HG02759 (cell line): ENCODE measurements at regions not wholly inside any gene's neighbourhood (a gene's known extent, or its start where the extent isn't known, plus 50 kb on each side); places are given as distances from the start of the nearest gene placed in this dataset.
"Not testable (repeated sequence)": the region's sequence is repeated elsewhere in the genome, so short reads cannot be mapped to it uniquely, and the experiment has no call there.

ENCODE experiments used
- ATAC-seq: cut with Tn5 transposase; IDR thresholded peaks from one replicate; pipeline ENCODE4 v1.9.1; 2021; ENCODE audit warnings: mild to moderate bottlenecking, moderate library complexity; ENCODE audit not compliant: unreplicated experiment

DNA sequence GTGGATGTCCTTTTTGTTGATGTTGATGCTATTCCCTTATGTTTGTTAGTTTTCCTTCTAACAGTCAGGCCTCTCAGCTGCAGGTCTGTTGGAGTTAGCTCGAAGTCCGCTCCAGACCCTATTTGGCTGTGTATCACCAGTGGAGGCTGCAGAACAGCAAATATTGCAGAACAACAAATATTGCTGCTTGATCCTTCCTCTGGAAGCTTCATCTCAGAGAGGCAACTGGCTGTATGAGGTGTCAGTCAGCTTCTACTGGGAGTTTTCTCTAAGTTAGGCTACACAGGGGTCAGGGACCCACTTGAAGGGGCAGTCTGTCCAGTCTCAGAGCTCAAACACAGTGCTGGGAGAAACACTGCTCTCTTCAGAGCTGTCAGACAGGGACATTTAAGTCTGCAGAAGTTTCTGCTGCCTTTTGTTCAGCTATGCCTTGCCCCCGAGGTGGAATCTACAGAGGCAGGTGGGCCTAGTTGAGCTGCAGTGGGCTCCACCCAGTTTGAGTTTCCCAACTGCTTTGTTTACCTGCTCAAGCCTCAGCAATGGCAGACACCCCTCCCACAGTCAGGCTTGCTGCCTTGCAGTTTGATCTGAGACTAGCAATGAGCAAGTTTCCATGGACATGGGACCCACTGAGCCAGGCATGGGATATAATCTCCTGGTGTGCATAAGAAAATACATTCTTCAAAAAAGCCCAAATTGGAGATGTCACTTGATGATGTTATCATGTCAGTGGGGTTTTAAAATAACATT, 99.5 kb downstream of the KDM5D start:
- ATAC-seq, result no peak

DNA sequence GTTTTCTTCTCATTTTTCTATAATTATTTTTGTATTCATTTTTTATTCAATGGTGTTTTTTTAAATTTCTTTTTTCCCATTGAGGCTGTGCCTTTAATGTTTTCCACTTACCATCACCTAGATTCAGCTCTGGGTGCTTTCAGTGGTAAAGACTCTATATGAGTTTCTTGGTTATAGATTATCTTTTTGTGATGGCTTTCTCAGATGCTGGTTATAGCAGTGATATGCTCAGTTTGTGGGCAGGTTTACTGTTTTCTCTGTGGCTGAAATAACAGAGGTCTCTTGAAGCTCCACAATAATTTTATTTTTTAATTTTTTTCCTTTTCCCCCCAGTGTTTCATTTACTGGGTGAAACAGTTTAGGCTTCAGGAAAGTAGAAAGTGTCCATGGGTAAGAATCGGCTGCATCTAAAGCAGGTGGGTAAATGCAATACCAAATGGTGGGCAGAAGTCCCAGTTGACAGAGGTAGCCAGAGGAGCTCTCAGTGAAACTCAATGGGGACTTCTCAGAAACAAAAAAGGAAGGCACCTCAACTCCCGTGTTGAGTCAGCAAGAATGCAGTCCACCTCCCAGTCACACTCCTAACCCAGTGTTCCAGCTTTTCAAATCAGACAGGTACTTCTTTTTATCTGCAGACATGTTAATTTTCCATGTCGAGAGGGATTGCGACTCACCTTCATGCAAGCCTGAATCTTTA, 106.7 kb downstream of the KDM5D start:
- ATAC-seq, result peak; percentile 62

DNA sequence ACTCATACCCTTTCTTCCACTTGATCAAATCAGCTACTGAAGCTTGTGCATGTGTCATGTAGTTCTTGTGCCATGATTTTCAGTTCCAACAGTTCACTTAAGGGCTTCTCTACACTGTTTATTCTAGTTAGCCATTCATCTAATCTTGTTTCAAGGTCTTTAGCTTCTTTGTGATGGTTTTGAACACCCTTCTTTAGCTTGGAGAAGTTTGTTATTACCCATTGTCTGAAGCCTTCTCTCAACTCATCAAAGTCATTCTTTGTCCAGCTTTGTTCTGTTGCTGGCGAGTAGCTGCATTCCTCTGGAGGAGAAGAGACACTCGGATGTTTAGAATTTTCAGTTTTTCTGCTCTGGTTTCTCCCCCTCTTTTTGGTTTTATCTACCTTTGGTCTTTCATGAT, 115.6 kb downstream of the KDM5D start:
- no peak for ATAC-seq

DNA sequence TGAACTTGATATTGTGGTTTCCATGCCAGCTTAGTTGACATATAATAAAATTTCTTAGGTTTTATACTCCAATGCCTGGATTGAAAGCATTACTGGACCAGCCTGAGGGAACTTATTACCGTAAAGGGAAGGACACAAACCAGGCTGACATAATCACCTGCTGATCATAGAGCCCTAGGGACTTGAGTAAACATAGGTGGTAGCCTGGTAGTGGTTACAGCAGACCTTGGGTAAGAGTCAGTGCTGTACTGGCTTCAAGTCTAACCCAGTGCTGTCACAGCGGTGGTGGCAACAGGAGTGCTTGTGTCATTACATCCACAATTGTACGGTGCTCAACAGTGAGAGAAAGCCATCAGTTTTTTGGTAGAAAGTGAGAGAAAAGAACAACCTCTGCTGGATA, 122.1 kb downstream of the KDM5D start:
- no peak for ATAC-seq

DNA sequence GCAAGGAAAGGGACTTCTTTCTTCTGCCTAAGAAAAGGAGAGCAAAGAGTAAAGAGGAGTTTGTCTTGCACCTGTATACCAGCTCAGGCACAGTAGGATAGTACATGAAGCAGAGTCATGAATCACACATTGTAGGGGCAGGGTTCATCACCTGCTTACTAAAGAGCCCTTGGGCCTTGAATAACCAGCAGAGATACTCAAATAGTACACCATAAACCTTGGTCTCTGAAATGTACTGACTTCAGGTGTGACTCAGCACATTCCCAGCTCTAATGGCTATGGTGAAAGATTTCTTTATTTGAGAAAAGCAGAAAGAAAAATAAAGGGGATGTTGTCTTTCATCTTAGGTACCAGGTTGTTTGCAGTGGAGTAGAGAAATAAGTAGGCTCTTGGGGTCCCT, 122.8 kb downstream of the KDM5D start:
- ATAC-seq, result no peak

DNA sequence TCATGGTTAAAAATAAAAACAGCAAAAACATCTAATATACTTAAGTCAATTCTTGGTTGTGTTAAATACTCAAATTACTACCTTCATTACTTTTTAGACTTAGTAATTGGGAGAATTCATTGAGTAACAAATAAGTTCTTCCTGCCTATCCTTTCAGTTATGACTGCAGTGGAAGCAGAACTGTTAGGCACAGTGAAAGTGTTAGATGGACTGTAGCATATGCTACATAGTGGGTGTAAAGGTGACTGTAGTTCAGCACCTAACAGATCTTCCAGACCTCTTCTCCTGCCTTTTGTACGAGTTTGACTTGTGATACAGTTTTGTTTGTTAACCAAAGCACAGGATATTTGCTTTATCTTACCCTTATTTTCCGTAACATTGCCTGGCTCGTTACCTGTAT, 143.4 kb downstream of the KDM5D start:
- ATAC-seq, result no peak

DNA sequence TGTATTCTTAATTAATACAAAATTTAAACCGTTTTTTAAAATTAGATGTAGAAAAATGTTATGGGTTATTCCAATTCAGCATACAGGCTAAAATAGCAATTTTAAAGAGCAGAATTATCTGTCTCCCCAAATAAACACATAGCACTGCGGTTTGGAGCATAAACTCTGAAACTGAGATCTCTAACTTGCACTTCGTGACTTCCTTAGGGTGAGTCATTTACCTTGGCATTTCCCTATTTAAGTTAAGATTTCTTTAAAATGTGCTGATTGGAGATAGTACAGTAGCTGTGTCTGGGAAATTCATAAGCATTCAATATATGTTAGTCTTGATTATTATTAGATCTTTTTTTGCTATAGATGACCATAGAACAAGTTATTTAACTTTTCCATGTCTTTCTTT, 143.8 kb downstream of the KDM5D start:
- ATAC-seq, result no peak

DNA sequence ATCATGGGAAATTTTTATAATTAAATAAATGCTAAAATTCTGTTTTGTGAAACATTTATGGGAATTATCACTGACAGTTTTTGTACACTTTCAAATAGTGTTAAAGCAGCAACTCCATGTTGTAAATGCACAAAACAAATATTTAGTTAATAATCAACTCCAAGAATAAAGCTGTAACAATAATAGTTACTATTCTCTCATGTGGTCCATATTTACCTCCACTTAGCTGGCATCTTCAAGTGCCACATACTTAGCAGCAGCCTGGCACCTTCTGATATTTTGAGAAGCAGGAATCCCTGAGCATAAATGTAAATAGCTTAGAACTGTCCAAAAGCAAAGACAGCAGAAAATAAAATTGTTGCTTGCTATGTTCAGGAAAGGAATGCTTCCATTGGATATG, 154.3 kb downstream of the KDM5D start:
- no peak for ATAC-seq

DNA sequence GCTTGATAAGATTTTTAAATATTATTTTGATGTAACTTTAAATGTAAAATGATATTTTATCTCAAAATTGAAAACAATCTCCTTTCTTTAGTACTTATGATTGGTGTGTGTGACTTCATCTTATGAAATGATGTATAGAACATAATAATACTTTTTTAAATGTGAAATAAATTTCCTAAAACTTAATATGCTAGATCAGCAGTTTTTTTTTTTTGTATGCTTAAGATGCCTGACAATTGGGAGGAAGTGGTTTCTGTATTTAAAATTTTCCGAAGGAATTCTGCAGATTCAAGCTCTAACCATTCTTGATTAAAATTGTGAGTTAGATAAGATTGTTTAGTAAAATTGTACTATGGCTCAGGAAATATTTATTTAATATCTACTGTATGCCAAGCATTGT, 154.9 kb downstream of the KDM5D start:
- no peak for ATAC-seq

DNA sequence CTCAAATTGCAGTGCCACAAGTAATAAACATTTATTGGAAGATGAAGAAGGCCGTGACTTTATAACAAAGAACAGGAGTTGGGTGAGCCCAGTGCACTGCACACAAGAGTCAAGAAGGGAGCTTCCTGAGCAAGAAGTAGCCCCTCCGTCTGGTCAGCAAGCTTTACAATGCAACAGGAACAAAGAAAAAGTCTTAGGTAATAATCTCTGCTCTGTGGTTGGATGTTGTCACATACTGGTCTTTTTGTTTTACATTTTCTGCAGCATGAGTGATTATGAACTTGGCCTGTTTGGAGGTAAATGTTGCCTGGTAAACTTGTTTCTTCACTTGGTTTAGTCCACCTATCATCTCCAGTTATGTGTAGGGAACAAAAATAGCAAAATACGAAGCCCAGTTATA, 157.2 kb downstream of the KDM5D start:
- ATAC-seq, result no peak

DNA sequence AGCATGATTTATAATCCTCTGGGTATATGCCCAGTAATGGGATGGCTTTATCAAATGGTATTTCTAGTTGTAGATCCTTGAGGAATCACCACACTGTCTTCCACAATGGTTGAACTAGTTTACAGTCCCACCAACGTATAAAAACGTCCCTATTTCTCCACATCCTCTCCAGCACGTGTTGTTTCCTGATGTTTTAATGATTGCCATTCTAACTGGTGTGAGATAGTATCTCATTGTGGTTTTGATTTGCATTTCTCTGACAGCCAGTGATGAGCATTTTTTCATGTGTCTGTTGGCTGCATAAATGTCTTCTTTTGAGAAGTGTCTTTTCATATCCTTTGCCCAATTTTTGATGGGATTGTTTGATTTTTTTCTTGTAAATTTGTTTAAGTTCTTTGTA, 163.5 kb downstream of the KDM5D start:
- not testable (repeated sequence) for ATAC-seq

DNA sequence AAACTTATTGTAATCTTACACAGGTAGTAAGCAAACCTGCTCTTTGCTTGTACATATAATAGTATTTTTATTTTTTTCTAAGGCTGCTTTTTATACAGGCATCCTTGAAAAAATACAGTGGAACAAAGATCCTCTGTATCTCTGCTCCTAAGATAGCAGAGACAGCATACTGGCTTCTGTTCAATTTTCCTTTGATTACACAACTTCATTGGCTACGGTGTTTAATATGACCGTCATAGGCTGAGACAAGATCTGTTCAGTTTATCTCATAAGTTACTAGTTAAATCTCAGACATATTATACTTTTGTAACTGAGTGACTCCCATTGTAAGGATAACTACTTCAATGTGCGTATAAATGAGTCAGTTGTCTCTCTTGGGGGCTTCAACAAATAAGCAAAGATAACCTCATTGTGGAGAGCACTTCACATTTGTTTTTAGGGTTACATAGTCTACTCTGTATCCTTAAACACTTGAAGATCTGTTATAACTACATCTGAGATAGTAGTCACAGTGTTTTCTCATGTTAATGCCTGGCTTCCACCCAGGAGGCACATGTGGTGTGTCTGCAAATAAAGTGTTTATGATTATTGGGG, 166.1 kb downstream of the KDM5D start:
- ATAC-seq, result no peak

DNA sequence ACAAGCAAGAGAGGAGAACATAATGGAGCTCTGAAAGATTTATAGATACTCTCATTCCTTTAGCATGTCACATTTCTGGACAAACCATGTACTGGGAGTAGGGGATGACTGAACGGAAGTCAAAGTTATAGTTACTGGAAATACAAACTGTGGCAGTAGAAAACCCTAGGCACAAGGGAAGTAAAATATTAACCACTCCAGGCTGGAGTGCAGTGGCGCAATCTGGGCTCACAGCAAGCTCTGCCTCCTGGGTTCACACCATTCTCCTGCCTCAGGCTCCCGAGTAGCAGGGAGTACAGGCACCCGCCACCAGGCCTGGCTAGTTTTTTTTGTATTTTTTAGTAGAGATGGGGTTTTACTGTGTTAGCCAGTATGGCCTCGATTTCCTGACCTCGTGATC, 167.3 kb downstream of the KDM5D start:
- no peak for ATAC-seq

DNA sequence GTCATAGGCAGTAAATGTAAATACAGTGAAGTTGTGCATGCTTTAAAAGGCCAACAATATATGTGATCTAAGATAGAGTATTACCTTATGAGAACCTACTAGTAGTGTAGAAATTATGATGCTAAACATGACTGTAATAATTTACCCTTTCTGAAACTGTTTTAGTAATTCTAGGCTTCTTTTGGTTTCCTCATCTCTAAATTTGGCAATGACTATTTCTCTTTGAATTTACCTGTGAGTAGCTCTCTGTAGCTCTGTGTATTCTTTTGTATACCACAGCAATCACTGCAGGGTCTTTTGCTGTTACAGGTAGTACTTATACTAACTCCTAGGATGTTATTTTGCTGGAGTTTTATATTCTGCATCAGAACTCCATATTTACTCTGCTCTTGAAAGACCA, 169.6 kb downstream of the KDM5D start:
- ATAC-seq, result peak; percentile 38

DNA sequence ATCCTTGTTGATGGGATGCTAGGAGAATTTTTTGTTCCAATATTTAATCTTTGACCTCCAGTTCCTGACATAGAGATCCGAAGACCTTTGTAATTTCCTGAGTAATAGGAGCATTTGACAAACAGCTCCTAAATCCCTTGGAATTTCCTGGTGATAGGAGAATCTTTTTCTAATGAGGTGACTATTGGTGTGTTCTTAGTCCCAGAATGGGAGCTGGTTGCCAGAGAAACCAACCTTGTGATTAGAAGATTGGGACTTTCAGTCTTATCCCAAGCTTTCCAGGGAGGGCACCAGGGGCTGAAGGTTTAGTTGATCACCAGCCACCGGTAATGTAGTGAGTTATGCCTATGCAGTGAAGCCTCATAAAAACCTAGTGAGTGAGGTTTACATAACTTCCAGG, 170.9 kb downstream of the KDM5D start:
- no peak for ATAC-seq

DNA sequence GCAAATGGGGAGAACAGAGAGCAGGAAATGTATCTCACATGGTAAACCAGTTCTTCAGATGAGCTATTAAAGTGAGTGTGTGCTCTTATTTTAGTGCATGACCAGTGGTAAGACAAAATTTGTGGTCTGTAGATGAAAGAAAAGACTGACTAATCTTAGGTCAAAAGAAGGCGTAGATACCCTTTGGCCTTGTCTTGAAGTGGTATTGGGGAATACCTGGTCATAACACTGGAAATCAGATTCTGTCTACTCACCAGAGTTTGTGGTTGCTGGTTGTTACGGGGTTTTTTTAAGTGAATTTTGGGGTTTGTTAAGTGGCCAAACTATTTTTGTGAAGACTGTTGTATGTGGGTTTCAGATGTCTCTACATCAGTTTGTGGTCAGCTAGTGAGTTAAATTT, 173.5 kb downstream of the KDM5D start:
- ATAC-seq, result peak; percentile 42

DNA sequence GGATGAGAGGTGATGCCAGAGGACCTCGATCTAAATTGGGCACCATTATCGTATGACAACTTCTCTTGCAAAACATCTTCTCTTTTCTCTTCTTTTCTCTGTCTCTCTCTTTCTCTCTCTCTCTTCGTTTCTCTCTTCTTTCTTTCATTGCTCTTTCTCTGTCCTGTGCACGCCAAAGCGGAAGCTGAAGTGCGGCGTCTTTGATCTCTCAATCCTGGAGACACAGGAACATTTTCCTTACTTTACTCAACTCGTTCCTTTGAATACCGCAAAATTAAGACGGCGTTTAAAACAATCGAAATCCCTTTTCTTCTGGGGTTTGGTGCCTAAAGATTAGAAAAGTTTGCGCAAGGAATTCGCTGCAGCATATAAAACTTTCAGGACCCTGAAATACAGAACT, 176.6 kb downstream of the KDM5D start:
- ATAC-seq, result peak; percentile 1

DNA sequence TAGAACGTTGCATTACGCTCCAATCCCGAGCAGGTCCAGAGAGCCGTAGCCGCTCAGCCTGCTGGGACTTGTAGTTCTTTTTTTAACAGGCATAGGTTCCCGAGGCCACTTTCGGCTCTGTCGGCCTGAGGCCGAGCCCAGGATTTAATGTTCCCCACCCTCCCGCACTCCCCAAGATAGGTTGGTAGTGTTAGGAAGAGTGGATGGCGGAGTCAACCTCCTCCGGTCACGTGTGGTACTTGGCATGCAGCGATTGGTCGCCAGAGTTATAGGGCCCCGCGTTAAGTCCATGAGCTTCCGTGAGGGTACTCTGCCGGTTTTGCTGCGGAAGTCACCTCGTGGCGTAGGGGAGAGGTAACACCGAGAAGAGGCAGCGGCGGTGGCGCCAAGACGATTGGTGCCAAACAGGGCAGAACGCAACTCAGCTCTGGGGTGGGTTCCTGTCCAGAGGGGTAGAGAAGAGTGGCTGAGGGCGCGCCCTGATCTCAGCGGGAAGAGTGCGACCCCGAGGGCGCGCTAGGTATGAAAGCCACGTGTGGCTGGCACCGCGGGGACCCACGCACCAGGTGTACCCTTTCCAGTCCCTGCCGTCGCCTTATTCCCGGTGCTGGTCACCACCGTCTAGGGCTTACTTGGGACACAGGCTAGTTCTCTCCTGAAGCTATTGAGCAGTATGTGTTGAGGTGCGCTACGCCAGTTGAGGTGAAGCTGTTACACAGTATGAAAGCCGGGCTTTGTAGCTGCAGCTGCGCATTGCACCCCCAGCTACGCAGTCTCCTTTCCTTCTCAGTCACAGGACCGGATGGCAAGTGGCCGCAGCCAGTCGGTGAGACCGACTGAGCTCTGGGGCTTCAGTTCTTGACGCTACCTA, 177.2 kb downstream of the KDM5D start:
- peak; percentile 73 for ATAC-seq

DNA sequence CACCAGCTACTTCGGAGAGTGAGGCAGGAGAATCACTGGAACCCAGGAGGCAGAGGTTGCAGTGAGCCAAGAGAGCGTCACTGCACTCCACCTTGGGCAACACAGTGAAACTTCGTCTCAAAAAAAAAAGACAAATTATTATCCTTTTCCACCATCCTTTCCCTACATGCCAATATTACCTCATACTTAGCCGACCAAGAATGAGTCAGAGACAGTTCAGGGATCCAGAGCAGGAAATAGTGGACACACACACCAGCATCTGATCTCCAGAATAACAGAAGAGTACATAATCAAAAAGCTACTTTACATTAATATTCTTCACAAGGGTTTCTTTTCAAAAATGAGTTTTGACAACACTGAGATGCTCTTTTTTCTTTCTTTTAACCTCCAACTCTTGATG, 185.4 kb downstream of the KDM5D start:
- no peak for ATAC-seq

DNA sequence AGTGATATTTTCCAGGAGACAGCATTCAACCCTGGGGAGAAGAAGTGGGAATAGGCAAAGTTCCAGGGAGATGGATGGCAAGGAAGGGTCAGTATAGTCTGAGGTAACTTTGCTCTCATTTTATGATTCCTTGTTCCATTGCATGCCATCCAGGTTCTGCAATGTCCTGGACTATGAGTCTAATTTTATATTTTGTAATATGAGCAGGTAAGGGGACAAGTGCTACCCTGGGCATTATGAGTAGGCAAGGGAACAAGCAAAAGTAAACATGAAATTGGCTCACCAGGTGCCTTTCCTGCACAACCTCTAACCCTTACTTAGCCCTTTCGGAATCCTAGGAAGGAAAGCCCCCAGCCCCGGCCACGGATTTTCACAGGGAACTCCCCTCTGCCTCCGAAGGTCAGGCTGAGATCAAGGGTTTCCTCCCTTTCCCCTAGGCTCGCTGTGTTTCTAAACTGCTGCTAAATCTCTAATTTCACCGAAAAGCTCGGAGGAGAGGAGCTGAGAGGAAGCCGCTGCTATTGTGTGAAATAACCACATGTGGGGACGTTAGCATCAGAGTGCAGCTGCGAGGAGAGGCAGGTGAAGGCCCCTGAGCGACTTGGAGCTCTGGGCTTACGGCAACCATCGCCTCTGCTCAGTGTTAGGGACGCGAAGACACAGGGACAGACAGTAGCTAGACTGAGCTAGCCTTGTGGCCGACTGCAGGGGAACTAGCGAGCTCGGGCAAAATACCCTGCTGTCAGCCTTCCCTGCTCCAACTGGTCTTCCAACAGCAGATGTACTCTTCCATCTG, 194.7 kb downstream of the KDM5D start:
- no peak for ATAC-seq
